Embryonic facial prominence (tissue), 1 donor: ENCODE measurements at regions not wholly inside any gene's neighbourhood (a gene's known extent, or its start where the extent isn't known, plus 50 kb on each side); places are given as distances from the start of the nearest gene placed in this dataset.
"Not testable (repeated sequence)": the region's sequence is repeated elsewhere in the genome, so short reads cannot be mapped to it uniquely, and the experiment has no call there.

ENCODE experiments used
- DNase-seq: peaks from one replicate; pipeline ENCODE4 v3.0.0-alpha.2; 2016; ENCODE audit errors: extremely low spot score

DNA sequence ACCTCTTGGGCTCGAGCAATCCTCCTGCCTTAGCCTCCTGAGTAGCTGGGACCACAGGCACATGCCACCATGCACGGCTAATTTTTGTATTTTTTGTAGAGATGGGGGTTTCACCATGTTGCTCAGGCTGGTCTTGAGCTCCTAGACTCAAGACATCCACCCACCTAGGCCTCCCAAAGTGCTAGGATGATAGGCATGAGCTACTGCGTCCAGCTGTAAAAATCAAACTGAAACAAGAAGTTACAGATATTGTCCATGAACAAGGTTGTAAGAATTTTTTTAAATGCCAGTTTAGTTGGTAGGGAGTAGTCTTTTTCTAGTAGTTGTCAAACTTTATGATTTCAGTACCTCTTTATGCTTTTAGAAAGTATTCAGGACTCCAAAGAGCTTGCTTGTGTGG lies 424.4 kb upstream of the PMFBP1 start:
- no peak for DNase-seq

DNA sequence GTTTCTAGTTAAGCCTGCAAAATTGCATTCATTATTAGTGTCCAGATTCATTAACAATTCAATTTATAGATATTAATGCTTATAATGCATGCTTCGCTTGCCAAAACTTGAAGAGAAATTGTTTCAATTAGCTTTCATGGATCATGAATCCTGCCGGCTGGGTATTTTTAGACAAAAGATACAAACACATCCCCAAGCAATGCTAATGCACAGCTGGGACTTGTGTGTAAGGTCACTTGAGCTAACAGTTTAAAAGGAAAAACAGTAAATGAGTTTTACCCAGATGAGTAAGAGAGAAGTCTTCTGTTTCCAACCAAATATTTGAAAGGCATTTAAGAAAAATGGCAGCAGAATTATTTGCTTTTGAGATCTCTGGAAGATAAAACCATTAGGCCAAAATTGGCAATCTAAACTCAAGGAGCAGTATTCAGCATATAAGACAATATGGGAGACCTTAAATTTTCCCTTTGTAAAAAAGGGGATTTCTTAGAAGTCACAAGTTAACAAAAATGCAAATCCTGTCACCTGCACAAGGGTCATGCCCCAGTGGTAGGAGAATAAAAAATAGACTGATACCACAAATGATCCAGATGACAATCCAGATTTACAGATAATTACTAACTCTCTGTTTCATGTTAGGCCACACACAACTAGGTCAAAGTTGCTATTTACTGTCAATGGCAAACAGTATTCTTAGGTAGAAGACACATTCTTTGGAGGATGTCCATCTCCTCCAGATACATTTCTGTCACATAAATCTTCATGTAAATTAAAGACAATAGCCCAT lies 418.4 kb upstream of the PMFBP1 start:
- no peak for DNase-seq

DNA sequence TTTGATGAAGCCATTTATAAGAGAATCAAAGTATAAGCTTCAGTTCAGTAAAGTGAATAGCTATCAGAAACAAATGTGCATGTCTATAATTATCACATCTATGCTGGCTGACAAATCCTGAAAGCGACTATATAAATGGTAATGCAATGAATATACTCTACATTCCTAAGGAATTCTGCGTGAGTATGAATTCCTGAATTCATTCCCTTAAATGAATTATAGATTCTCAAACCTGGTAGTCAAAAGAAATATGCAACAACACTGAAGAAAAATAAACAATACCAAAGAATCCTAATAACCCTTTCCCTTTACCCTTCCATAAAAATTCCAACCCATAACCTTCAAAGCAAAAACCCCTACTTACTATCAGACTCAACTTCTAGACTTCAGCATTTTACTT lies 416.6 kb upstream of the PMFBP1 start:
- no peak for DNase-seq

DNA sequence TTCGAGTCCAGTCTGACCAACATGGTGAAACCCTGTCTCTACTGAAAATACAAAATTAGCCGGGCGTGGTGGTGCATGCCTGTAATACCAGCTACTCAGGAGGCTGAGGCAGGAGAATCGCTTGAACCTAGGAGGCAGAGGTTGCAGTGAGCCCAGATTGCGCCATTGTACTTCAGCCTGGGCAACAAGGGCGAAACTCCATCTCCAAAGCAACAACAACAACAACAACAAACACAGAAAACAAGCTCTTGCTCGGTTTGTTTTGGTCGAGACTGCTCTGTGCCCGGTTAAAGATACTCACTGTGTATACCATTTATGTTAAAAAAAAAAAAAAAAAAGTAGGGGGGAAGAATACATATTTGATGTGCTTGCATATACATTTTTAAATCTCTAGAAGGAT lies 406.1 kb upstream of the PMFBP1 start:
- DNase-seq: not testable (repeated sequence)

DNA sequence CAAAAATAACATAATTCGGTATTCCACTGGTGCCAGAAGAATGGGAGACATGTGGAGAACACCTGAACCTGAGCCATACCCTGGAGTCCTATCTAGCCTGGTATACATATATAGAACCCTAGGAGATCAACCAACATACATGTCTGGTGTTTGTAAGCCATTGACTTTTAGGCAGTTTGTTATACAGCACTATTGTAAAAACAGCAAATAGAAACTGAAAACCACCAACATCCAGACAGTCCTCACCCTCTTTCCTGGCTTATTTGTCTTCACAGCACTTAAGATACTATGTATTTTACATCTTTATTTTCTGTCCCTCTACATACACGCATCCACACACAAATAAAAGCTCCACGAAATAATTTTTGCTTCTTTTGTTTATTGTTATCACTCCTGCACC lies 404.2 kb upstream of the PMFBP1 start:
- DNase-seq: no peak

DNA sequence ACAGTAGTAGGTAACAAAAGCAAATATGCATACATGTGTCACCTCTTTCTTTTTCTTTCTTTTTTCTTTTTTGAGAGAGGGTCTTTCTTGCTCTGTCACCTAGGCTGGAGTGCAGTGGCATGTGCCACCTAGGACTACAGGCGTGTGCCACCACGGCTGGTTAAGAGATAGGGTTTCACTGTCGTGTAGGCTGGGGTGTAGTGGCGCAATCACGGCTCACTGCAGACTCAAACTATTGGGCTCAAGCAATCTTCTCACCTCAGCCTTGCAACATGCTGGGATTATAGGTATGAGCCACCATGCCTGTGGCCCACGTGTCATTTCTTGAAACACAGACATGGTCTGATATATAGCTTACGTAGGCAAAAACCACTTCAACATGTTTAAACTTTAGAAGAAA lies 397.7 kb upstream of the PMFBP1 start:
- DNase-seq: no peak

GRCh38 chr16:72568502-72568901 lies 396.5 kb upstream of the PMFBP1 start:
- DNase-seq: no peak

GRCh38 chr16:72566174-72566573 lies 394.2 kb upstream of the PMFBP1 start:
- DNase-seq: no peak

- no peak for DNase-seq
Measured at GRCh38 chr16:72565106-72565505, 393.2 kb upstream of the PMFBP1 start.

DNA sequence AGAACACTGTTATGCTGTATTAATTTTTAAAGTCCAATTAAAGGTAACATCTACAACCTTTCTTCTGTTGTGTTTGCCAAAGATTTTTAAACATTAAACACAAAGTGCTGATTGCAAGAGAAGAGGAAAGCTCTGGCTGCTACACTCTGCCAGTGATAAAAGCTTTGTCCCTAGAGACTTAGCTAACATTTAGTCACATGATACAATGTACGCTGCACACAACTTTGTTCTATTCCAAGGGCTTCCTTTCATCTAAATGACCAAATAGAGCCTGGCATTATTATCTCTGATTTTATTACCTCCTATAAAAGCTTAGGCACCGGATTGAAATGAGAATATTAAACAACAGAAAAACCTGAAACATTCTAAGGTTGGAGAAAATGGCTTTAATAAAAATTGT lies 388.7 kb upstream of the PMFBP1 start:
- no peak for DNase-seq

- DNase-seq: no peak
Measured at GRCh38 chr16:72558501-72558900, 386.5 kb upstream of the PMFBP1 start.

DNA sequence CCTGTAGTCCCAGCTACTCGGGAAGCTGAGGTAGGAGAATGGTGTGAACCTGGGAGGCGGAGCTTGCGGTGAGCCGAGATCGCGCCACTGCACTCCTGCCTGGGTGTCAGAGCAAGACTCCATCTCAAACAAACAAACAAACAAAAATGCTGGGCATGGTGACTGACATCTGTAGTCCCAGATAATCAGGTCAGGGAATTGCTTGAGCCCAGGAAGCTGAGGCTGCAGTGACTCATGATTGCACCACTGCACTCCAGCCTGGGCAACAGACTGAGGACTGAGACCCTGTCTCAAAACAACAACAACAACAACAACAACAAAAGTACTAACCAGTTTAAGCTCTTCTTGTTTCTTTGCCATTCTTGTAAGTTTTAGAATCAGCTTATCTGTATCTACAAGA lies 383.0 kb upstream of the PMFBP1 start:
- DNase-seq: no peak

DNA sequence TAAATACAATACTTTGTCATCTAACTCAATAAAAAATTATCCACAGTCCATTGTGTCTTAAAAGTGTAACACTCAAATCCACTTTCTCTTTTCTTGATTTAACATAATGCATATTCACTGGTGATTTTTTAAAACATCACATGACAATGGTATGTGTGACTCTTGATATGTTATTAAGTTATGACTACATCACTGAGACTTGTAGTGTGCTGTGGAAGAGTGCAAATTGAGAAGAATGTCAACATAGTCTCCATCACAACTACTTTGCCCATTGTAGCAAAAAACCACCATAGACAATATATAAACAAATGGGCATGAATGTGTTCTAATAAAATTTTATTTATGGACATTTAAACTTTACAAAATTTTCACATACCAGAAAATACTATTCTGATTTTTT lies 380.7 kb upstream of the PMFBP1 start:
- no peak for DNase-seq

- no peak for DNase-seq
Measured at GRCh38 chr16:72551649-72552048, 379.7 kb upstream of the PMFBP1 start.

DNA sequence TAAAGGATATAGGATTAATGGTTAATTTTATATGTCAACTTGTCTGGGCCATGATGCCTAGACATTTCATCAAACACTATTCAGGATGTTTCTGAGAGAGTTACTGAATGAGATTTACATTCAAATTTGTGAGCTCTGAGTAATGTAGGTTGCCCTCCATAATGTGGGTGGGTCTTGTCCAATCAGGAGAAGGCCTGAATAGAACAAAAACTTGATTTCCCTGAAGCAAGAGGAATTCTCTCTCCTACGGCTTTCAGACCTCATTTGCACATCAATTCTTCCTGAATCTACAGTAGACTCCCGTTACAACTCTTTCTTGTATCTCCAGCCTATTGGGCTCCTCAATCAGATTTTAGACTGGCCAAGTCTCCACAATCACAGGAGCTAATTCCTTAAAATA lies 377.9 kb upstream of the PMFBP1 start:
- DNase-seq: no peak

DNA sequence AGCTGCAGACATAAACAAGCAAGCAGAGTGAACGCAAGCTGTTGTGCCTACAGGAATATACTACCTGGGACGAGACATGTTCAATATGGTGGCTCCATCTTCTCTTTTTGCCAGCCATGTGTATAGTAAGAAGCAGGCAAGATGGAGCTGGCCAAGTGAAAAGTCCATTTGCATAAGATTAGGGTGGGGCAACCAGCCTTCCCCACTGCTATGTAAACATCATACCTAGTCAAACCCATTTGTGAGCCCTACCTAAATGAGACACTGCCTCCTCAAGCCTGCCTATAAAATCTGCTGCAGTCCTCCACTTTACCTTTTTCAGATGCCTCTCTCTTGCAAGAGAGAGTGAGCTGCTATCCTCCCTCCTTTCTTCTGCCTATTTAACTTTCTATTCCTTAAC lies 370.1 kb upstream of the PMFBP1 start:
- no peak for DNase-seq

DNA sequence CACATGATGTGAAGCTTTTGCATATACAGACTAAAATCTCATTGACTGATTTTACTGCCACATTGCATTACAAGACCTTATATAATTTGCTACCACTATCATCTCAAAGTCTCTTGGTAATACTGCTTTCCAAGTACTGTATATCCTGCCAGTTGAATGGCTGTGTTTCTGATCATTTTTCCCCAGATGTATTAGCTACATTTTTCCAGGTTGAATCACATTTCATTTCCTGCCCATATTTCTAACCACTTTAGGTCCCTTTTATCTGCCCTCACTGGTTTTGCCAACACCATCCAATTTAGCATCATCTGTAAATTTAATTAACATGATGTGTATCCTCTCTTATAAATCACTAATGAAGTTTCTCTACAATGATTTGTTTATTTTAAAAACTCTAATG lies 365.7 kb upstream of the PMFBP1 start:
- DNase-seq: no peak

- peak; percentile 22 for DNase-seq
Measured at GRCh38 chr16:72536723-72537435, 364.9 kb upstream of the PMFBP1 start.

DNA sequence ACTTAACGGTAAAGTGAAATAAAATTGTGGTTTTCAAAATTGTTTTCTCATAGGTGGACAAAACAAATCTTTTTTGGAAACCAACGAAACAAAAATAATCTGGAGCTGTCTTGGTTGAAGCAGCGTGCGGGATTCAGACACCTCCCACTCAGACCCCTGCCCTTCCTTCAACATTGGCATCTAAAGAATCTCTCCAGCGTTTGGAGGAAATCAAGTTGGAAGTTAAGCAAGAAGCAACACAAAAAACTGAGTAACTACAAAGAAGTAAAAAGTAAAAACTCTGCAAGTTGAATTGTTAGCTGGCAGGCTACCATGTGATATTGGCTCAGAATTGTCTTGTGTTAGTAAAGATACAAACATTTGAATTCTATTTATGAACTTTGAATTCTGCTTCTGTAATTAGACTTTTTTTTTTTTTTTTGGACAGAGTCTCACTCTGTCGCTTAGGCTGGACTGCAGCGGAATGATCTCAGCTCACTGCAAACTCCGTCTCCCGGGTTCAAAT lies 361.0 kb upstream of the PMFBP1 start:
- no peak for DNase-seq

DNA sequence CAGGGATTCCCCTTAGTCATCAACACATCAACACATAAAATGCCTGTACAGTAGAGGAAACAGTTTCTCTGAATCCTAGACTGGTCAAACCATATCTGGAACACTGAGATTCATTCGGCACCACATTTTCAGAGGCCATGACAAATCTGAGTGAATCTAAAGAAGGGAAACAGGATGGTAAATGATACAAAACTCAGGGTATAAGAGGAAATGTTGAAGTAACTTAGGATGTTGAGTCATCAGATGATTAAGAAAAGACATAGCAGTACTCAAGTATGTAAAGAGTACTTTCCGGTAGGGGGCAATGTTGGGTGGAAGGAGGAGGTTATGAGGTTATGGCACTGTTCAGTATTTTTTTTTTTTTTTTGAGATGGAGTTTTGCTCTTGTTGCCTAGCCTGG lies 358.5 kb upstream of the PMFBP1 start:
- no peak for DNase-seq

- DNase-seq: no peak
Measured at GRCh38 chr16:72523087-72523486, 351.1 kb upstream of the PMFBP1 start.

- no peak for DNase-seq
Measured at GRCh38 chr16:72517154-72517553, 345.2 kb upstream of the PMFBP1 start.

GRCh38 chr16:72511171-72511570 lies 339.2 kb upstream of the PMFBP1 start:
- DNase-seq: no peak
